ENCODE measurements at regions not wholly inside any gene's neighbourhood (a gene's known extent, or its start where the extent isn't known, plus 50 kb on each side); places are given as distances from the start of the nearest gene placed in this dataset.

DNA sequence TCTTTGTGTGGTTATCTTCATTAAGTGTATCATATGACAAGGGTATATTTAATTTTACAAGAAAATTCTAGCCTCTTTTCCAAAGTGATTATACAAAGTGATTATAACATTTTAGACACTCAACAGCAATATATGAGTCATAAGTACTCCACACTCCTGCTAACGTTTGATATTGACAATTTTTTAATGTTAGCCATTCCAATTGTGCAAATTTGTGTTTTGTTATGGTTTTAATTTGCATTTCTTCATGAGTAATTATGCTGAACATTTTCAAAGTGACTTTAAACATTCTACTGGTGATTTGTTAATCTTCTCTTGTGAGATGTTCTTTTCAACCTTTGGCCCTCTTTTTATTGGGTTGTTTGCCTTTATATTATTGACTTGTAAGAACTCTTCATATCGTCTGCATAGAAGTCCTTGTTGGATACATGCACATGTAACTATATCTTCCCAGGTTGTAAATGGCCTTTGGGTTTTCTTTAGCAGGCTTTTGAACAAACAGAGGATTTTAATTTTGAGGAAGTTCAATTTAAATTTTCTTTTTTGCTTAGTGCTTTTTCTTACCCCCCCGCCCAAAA is 771.6 kb upstream of the ZNF608 start:
- TF ChIP-seq, protein P1, sequence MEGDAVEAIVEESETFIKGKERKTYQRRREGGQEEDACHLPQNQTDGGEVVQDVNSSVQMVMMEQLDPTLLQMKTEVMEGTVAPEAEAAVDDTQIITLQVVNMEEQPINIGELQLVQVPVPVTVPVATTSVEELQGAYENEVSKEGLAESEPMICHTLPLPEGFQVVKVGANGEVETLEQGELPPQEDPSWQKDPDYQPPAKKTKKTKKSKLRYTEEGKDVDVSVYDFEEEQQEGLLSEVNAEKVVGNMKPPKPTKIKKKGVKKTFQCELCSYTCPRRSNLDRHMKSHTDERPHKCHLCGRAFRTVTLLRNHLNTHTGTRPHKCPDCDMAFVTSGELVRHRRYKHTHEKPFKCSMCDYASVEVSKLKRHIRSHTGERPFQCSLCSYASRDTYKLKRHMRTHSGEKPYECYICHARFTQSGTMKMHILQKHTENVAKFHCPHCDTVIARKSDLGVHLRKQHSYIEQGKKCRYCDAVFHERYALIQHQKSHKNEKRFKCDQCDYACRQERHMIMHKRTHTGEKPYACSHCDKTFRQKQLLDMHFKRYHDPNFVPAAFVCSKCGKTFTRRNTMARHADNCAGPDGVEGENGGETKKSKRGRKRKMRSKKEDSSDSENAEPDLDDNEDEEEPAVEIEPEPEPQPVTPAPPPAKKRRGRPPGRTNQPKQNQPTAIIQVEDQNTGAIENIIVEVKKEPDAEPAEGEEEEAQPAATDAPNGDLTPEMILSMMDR (IDR thresholded peaks at IDR 0.05; ENCODE audit: unreplicated experiment) = no peak

DNA sequence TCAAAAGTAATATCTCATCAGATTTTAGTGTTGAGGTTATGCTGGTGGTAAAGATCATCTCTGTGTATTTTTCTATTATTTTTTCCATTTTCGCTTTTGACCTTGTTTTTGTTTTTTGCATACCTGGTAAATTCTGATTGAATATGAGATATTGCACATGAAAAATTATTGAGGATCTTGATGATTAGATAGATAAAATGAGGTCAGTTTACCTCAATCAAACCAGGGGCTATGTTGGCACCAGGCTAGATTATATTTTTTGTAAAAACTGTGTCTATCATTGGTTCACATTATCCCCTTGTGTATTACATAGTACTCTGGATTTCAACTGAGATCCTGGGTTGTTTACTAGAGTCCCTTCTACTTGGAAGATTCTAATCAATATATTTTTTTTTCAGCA is 774.9 kb upstream of the ZNF608 start:
- H3K4me1 Mint-ChIP-seq (ENCODE audit: low read depth, unreplicated experiment) = no peaks in the 10 kb centered on the region
- no peaks in the 10 kb centered on the region for H3K36me3 Mint-ChIP-seq (ENCODE audit: insufficient read depth, unreplicated experiment)
- H3K27ac Mint-ChIP-seq (ENCODE audit: unreplicated experiment) = no peak overlapping the region
- no peaks in the 10 kb centered on the region for H3K9me3 Mint-ChIP-seq (ENCODE audit: low read depth, unreplicated experiment)
- CTCF ChIA-PET = interaction anchor here (0.7 kb wide), 1 partner anchor 696 kb away, joined by 3 read pairs; no protein-coding TSS in a partner anchor
- H3K4me3 Mint-ChIP-seq (ENCODE audit: low read depth, unreplicated experiment) = no peak overlapping the region
- intact Hi-C loops (cut with micrococcal nuclease; ENCODE audit: unreplicated experiment) = no loop called here
- DNase-seq = no peak
- TF ChIP-seq, protein P1 (IDR thresholded peaks at IDR 0.05; ENCODE audit: unreplicated experiment) = no peak
- no peaks in the 10 kb centered on the region for H3K27me3 Mint-ChIP-seq (ENCODE audit: unreplicated experiment)
- BruUV-seq (replicated peaks) = no TSS peak

More for the DNA sequence above, 771.6 kb upstream of the ZNF608 start:
- Mint-ChIP-seq H3K27me3 (ENCODE audit: unreplicated experiment) (no peaks in the 10 kb centered on the region), H3K9me3 (ENCODE audit: low read depth, unreplicated experiment) (no peaks in the 10 kb centered on the region), H3K27ac (ENCODE audit: unreplicated experiment) (no peak overlapping the region), H3K4me1 (ENCODE audit: low read depth, unreplicated experiment) (no peaks in the 10 kb centered on the region), H3K4me3 (ENCODE audit: low read depth, unreplicated experiment) (no peak overlapping the region), H3K36me3 (ENCODE audit: insufficient read depth, unreplicated experiment) (no peaks in the 10 kb centered on the region)
- no peak for DNase-seq
- CTCF ChIA-PET = no interaction called here
- intact Hi-C loops (cut with micrococcal nuclease; ENCODE audit: unreplicated experiment) = no loop called here
- no TSS peak for BruUV-seq (replicated peaks)

DNA sequence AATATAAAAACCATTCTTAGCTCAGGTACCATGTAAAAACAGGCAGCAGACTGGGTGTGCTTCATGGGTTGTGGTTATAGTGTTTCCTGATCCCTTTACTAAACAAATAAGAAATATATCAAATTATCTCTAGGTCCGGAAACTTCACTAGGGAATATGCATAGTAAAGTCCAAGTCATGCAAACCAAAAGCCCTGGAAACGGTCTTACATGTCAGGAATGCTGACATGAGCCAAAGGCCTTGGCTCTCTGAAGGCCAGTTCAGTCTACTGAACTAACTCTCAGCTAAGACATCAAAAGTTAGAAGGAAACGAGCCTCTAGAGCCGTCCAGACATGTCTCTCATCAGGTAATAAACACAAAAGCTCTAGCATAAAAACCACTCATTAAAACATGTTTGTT is 778.9 kb upstream of the ZNF608 start:
- Mint-ChIP-seq H3K9me3 (ENCODE audit: low read depth, unreplicated experiment) (no peaks in the 10 kb centered on the region), H3K27ac (ENCODE audit: unreplicated experiment) (no peak overlapping the region), H3K4me1 (ENCODE audit: low read depth, unreplicated experiment) (no peaks in the 10 kb centered on the region), H3K27me3 (ENCODE audit: unreplicated experiment) (no peaks in the 10 kb centered on the region), H3K4me3 (ENCODE audit: low read depth, unreplicated experiment) (no peak overlapping the region), H3K36me3 (ENCODE audit: insufficient read depth, unreplicated experiment) (no peaks in the 10 kb centered on the region)
- CTCF ChIA-PET = no interaction called here
- intact Hi-C loops (cut with micrococcal nuclease; ENCODE audit: unreplicated experiment) = no loop called here
- no TSS peak for BruUV-seq (replicated peaks)
- DNase-seq = no peak
- TF ChIP-seq, protein P1 (IDR thresholded peaks at IDR 0.05; ENCODE audit: unreplicated experiment) = no peak

DNA sequence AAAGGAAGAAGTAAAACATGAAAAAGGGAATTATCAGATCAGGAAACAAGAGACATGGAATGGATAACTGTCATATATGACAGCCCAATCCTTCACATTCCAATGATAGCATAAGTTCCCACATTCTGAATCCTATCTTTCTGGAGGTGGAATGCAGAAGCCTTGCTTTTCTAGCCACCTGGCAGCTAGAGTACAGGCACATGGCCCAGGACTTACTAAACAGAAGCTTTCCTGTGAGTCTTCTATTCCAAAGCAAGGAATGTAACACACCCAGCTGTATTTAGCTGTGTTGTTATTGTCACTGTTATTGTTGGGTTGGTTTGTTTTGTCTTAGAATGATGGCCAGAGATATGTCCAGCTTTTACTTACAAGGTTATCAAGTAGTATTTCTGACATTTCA is 780.5 kb upstream of the ZNF608 start:
- Mint-ChIP-seq H3K4me3 (ENCODE audit: low read depth, unreplicated experiment) (no peak overlapping the region), H3K27ac (ENCODE audit: unreplicated experiment) (no peak overlapping the region), H3K36me3 (ENCODE audit: insufficient read depth, unreplicated experiment) (no peaks in the 10 kb centered on the region), H3K9me3 (ENCODE audit: low read depth, unreplicated experiment) (no peaks in the 10 kb centered on the region), H3K4me1 (ENCODE audit: low read depth, unreplicated experiment) (no peaks in the 10 kb centered on the region), H3K27me3 (ENCODE audit: unreplicated experiment) (no peaks in the 10 kb centered on the region)
- BruUV-seq (replicated peaks) = no TSS peak
- DNase-seq = no peak
- TF ChIP-seq, protein P1 (IDR thresholded peaks at IDR 0.05; ENCODE audit: unreplicated experiment) = no peak
- intact Hi-C loops (cut with micrococcal nuclease; ENCODE audit: unreplicated experiment) = no loop called here
- CTCF ChIA-PET = no interaction called here
